ENCODE measurements at regions not wholly inside any gene's neighbourhood (a gene's known extent, or its start where the extent isn't known, plus 50 kb on each side); places are given as distances from the start of the nearest gene placed in this dataset.

GRCh38 chr11:10998674-10999073 lies 140.8 kb upstream of the ZBED5 start:
- intact Hi-C loops (cut with DNase I): no loop called here
- H3K27me3 ChIP-seq: no peaks in the 10 kb centered on the region
- H3K4me3 ChIP-seq: no peak overlapping the region

DNA sequence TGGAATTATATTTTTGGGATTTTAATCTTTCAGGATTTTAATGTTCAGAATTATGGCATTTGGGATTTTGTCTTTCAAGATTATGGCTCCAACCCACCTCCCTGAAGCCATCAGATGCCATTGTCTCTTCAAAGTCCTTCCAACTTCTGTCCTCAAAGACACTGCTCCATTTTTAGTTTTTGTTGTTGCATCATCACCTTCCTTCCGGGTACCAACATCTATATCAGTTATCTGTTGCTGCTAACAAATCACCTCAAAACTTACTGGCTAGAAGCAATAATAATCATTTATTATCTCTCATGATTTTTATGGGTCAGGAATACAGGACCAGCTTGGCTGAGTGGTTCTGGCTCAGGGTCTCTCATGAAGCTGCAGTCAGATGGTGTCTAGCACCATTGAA lies 138.8 kb upstream of the ZBED5 start:
- H3K4me3 ChIP-seq: no peak overlapping the region
- TF ChIP-seq CTCF (IDR thresholded peaks at IDR 0.05): no peak
- intact Hi-C loops (cut with DNase I): no loop called here
- H3K36me3 ChIP-seq: no peaks in the 10 kb centered on the region
- H3K27ac ChIP-seq: no peak overlapping the region
- H3K27me3 ChIP-seq: no peaks in the 10 kb centered on the region
- no peaks in the 10 kb centered on the region for H3K9me3 ChIP-seq
- no peak for DNase-seq (ENCODE audit: low spot score in 2 of 2)
- no peaks in the 10 kb centered on the region for H3K4me1 ChIP-seq

More at GRCh38 chr11:10998674-10999073, 140.8 kb upstream of the ZBED5 start:
- DNase-seq (ENCODE audit: low spot score in 2 of 2): no peak
- Histone ChIP-seq H3K27ac (no peak overlapping the region), H3K9me3 (no peaks in the 10 kb centered on the region), H3K4me1 (no peaks in the 10 kb centered on the region), H3K36me3 (no peaks in the 10 kb centered on the region)
- TF ChIP-seq CTCF (IDR thresholded peaks at IDR 0.05): no peak

DNA sequence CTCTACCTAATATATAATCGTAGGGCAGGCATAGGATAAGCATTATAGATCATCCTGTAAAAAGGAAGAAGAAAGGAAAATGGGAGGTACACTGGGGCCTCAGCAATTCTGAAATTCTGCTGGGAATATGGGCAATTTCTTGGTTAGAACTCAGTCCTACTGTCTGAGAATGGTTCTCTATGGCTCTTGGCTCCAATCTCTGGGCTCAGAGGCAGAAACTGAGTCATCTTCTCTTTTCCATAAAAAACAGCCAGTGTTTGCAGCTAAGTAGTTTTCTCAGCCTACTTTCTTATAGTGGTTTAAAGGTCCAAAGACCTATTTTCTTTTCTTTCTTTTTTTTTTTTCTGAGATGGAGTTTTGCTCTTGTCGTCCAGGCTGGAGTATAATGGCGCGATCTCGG lies 135.8 kb upstream of the ZBED5 start:
- Histone ChIP-seq H3K4me1 (no peaks in the 10 kb centered on the region), H3K4me3 (no peak overlapping the region), H3K36me3 (no peaks in the 10 kb centered on the region), H3K9me3 (no peaks in the 10 kb centered on the region), H3K27me3 (no peaks in the 10 kb centered on the region), H3K27ac (no peak overlapping the region)
- TF ChIP-seq CTCF (IDR thresholded peaks at IDR 0.05): no peak
- DNase-seq (ENCODE audit: low spot score in 2 of 2): no peak
- intact Hi-C loops (cut with DNase I): no loop called here

DNA sequence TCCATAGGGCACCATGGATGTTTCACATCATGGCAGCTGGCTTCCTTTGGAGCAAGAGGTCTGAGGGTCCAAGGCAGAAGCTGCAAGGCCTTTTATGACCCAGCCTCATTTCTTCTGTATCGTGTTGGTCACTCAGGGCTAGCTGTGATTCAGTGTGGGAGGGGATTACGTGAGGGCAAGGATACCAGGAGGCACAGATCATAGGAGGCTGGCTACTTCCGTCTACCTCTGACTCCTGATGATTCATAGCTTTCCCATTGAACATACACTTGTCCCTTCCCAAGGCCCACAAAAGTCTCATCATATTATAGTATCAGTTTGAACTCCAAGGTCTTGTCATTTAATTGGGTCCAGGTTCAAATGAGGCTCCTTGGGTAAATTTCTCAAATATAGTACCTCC lies 135.3 kb upstream of the ZBED5 start:
- Histone ChIP-seq H3K9me3 (no peaks in the 10 kb centered on the region), H3K36me3 (no peaks in the 10 kb centered on the region), H3K4me1 (no peaks in the 10 kb centered on the region), H3K4me3 (no peak overlapping the region), H3K27ac (no peak overlapping the region), H3K27me3 (no peaks in the 10 kb centered on the region)
- TF ChIP-seq CTCF (IDR thresholded peaks at IDR 0.05): no peak
- DNase-seq (ENCODE audit: low spot score in 2 of 2): no peak
- intact Hi-C loops (cut with DNase I): no loop called here

GRCh38 chr11:10991393-10991792 lies 133.5 kb upstream of the ZBED5 start:
- Histone ChIP-seq H3K36me3 (no peaks in the 10 kb centered on the region), H3K27ac (no peak overlapping the region), H3K27me3 (no peaks in the 10 kb centered on the region), H3K4me3 (no peak overlapping the region), H3K4me1 (no peaks in the 10 kb centered on the region), H3K9me3 (no peaks in the 10 kb centered on the region)
- TF ChIP-seq CTCF (IDR thresholded peaks at IDR 0.05): no peak
- DNase-seq (ENCODE audit: low spot score in 2 of 2): no peak
- intact Hi-C loops (cut with DNase I): no loop called here

DNA sequence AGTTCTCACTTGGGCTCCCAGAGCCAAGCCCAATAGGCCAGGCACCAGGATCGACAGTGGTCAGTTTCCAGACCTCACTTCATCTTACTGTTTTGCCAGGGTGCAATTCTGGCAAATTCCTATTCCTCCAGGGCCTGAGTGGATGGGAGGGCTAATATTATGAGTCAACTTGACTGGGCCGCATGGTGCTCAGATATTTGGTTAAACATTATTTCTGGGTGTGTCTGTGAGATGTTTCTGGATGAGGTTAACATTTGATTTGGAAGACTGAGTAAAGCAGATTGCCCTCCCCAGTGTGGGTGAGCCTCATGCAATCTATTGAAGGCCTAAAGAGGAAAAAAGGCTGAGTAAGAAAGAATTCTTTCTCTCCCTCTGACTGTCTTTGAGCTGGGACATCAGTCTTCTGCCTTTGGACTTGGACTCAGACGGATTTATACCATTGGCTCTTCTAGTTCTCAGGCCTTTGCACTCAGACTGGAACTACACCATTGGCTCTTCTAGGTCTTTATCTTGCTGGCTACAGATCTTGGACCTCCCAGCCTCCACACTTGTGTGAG lies 132.9 kb upstream of the ZBED5 start:
- no peak overlapping the region for H3K27ac ChIP-seq
- H3K36me3 ChIP-seq: no peaks in the 10 kb centered on the region
- no peaks in the 10 kb centered on the region for H3K27me3 ChIP-seq
- no peak overlapping the region for H3K4me3 ChIP-seq
- TF ChIP-seq CTCF (IDR thresholded peaks at IDR 0.05): no peak
- no peak for DNase-seq (ENCODE audit: low spot score in 2 of 2)
- intact Hi-C loops (cut with DNase I): no loop called here
- H3K4me1 ChIP-seq: no peaks in the 10 kb centered on the region
- H3K9me3 ChIP-seq: no peaks in the 10 kb centered on the region
